Nephron progenitor cell (in vitro differentiated cells): ENCODE measurements at regions not wholly inside any gene's neighbourhood (a gene's known extent, or its start where the extent isn't known, plus 50 kb on each side); places are given as distances from the start of the nearest gene placed in this dataset.

Experiments
- DNase-seq: peaks from one replicate; pipeline ENCODE4 v3.0.0; 2021
- H3K27ac Mint-ChIP-seq: 2 replicates; pipeline ENCODE4 v1.8.0; 2021; ENCODE audit warnings: mild to moderate bottlenecking, moderate library complexity, mixed read lengths
- H3K27me3 Mint-ChIP-seq: 2 replicates; pipeline ENCODE4 v1.8.0; 2021; ENCODE audit warnings: mild to moderate bottlenecking, low read depth, mixed read lengths; ENCODE audit not compliant: poor library complexity
- H3K36me3 Mint-ChIP-seq: 2 replicates; pipeline ENCODE4 v1.8.0; 2021; ENCODE audit warnings: low read depth, mixed read lengths
- H3K4me1 Mint-ChIP-seq: 2 replicates; pipeline ENCODE4 v1.8.0; 2021; ENCODE audit warnings: mixed read lengths
- H3K4me3 Mint-ChIP-seq: 2 replicates; pipeline ENCODE4 v1.8.0; 2021; ENCODE audit warnings: mild to moderate bottlenecking, moderate library complexity, mixed read lengths
- H3K9me3 Mint-ChIP-seq: 2 replicates; pipeline ENCODE4 v1.8.0; 2021; ENCODE audit warnings: mild to moderate bottlenecking, moderate library complexity, mixed read lengths
- CTCF ChIP-seq: fragments of 200-600 bp; sonication (generic); IDR thresholded peaks from 2 replicates; pipeline ENCODE4 v1.5.0; 2021; ENCODE audit warnings: antibody characterized with exemption

GRCh38 chr4:107138433-107138832, 102.3 kb upstream of the DKK2 start:
- TF ChIP-seq CTCF = no peak
- H3K36me3 Mint-ChIP-seq = no peaks in the 10 kb centered on the region
- no peak for DNase-seq
- H3K27ac Mint-ChIP-seq = no peak overlapping the region
- H3K4me3 Mint-ChIP-seq = no peak overlapping the region
- no peaks in the 10 kb centered on the region for H3K4me1 Mint-ChIP-seq
- no peaks in the 10 kb centered on the region for H3K9me3 Mint-ChIP-seq
- H3K27me3 Mint-ChIP-seq = no peaks in the 10 kb centered on the region

GRCh38 chr4:107133965-107134653, 98.0 kb upstream of the DKK2 start:
- no peak overlapping the region for H3K27ac Mint-ChIP-seq
- no peak overlapping the region for H3K4me3 Mint-ChIP-seq
- peaks cover 5% of the 10 kb centered on the region for H3K4me1 Mint-ChIP-seq
- no peak for DNase-seq
- H3K9me3 Mint-ChIP-seq = no peaks in the 10 kb centered on the region
- no peaks in the 10 kb centered on the region for H3K36me3 Mint-ChIP-seq
- no peaks in the 10 kb centered on the region for H3K27me3 Mint-ChIP-seq
- no peak for TF ChIP-seq CTCF

GRCh38 chr4:107131295-107131694, 95.2 kb upstream of the DKK2 start:
- no peak overlapping the region for H3K4me3 Mint-ChIP-seq
- H3K36me3 Mint-ChIP-seq = no peaks in the 10 kb centered on the region
- H3K27me3 Mint-ChIP-seq = no peaks in the 10 kb centered on the region
- H3K4me1 Mint-ChIP-seq = peaks cover 5% of the 10 kb centered on the region
- no peak for DNase-seq
- H3K9me3 Mint-ChIP-seq = no peaks in the 10 kb centered on the region
- H3K27ac Mint-ChIP-seq = no peak overlapping the region
- no peak for TF ChIP-seq CTCF

GRCh38 chr4:107130157-107130556, 94.0 kb upstream of the DKK2 start:
- Mint-ChIP-seq H3K36me3 (no peaks in the 10 kb centered on the region), H3K9me3 (no peaks in the 10 kb centered on the region), H3K27ac (peak overlapping the region; percentile 13), H3K27me3 (no peaks in the 10 kb centered on the region), H3K4me1 (peaks cover 5% of the 10 kb centered on the region), H3K4me3 (no peak overlapping the region)
- no peak for DNase-seq
- TF ChIP-seq CTCF = no peak

GRCh38 chr4:107129611-107130010, 93.5 kb upstream of the DKK2 start:
- Mint-ChIP-seq H3K27me3 (no peaks in the 10 kb centered on the region), H3K4me1 (peaks cover 5% of the 10 kb centered on the region), H3K36me3 (no peaks in the 10 kb centered on the region), H3K9me3 (no peaks in the 10 kb centered on the region), H3K27ac (no peak overlapping the region), H3K4me3 (no peak overlapping the region)
- no peak for DNase-seq
- no peak for TF ChIP-seq CTCF

GRCh38 chr4:107129076-107129475, 93.0 kb upstream of the DKK2 start:
- Mint-ChIP-seq H3K27me3 (no peaks in the 10 kb centered on the region), H3K9me3 (no peaks in the 10 kb centered on the region), H3K36me3 (no peaks in the 10 kb centered on the region), H3K4me1 (peaks cover 5% of the 10 kb centered on the region), H3K4me3 (no peak overlapping the region), H3K27ac (no peak overlapping the region)
- DNase-seq = no peak
- no peak for TF ChIP-seq CTCF
